Heart right ventricle (tissue), 16 donors: ENCODE measurements at regions not wholly inside any gene's neighbourhood (a gene's known extent, or its start where the extent isn't known, plus 50 kb on each side); places are given as distances from the start of the nearest gene placed in this dataset.

Experiments
- ATAC-seq, 8 donors: fragments of 200-7000 bp; cut with Tn5 transposase; one replicate each; pipeline ENCODE4 v1.9.1; 2020; ENCODE audit warnings: mild to moderate bottlenecking in 8 of 8, moderate library complexity in 8 of 8, moderate number of reproducible peaks in 1 of 8
- DNase-seq, 2 donors: peaks; one replicate each; pipeline ENCODE4 v3.0.0-alpha.2; 2020
- H3K27ac ChIP-seq, 10 donors: fragments of 200-600 bp; sonication (generic) in 2 of 10; one replicate each; pipeline versions ENCODE4 v1.5.0 to v1.8.0; 2020 to 2022; ENCODE audit warnings: mild to moderate bottlenecking in 3 of 10
- H3K27me3 ChIP-seq, 7 donors: fragments of 200-600 bp; one replicate each; pipeline ENCODE4 v1.8.0; 2021 to 2022; ENCODE audit warnings: mild to moderate bottlenecking in 2 of 7
- H3K36me3 ChIP-seq, 9 donors: fragments of 200-600 bp; sonication (generic) in 1 of 9; one replicate each; pipeline versions ENCODE4 v1.5.0 to v1.8.0; 2020 to 2022; ENCODE audit warnings: mild to moderate bottlenecking in 2 of 9
- H3K4me1 ChIP-seq, 9 donors: fragments of 200-600 bp; sonication (generic) in 1 of 9; one replicate each; pipeline versions ENCODE4 v1.5.0 to v1.8.0; 2020 to 2022; ENCODE audit warnings: mild to moderate bottlenecking in 4 of 9
- H3K4me3 ChIP-seq, 10 donors: fragments of 200-600 bp; sonication (generic) in 2 of 10; one replicate each; pipeline versions ENCODE4 v1.5.0 to v1.8.0; 2020 to 2022; ENCODE audit warnings: mild to moderate bottlenecking in 7 of 10, moderate library complexity in 2 of 10
- H3K9me3 ChIP-seq, 11 donors: fragments of 200-600 bp in 10 of 11; sonication (generic) in 2 of 11; one replicate each; pipeline versions ENCODE4 v1.5.0 to v1.8.0; 2013 to 2022; ENCODE audit warnings: mild to moderate bottlenecking in 2 of 11, control low read depth in 1 of 11, moderate library complexity in 1 of 11
- CTCF ChIP-seq, 9 donors: fragments of 200-600 bp; sonication (generic) in 2 of 9; IDR thresholded peaks; one replicate each; pipeline versions ENCODE4 v1.5.0 to v1.8.0; 2021 to 2022; ENCODE audit warnings: antibody characterized with exemption in 9 of 9, mild to moderate bottlenecking in 5 of 9, moderate library complexity in 1 of 9
- WGBS, 2 donors: extraction: QIAGEN DNeasy Blood & Tissue Kit; methylation state at CpG; one replicate each; pipeline ENCODE4 v1.1.7; 2013; ENCODE audit warnings: inconsistent platforms in 1 of 2; 5-methylcytosine and 5-hydroxymethylcytosine counted together
- intact Hi-C, 10 donors: fragments of 100-400 bp; cut with DNase I; formaldehyde crosslinking; loops; one replicate each; pipeline versions ENCODE4 v1.11.1 to v1.14.2; 2022
- donor health status: Arrhythmogenic right ventricular cardiomyopathy.
- donor health status: ischemic (EF 13 %, LVEDD 7.1; RV severe dilation, severe dysfunction).
- donor health status: healthy with polysubstance abuse.
- donor health status: DM: no; HTN: yes; CAD: no.
- donor health status: DM: no; HTN: no; CAD: no.
- donor health status: ischemic (EF 25% LVEDD 6.9; RV normal size, moderate dysfunction).
- donor health status: ischemic (EF 25% LVEDD 5.7; RV mildly dilated, moderate dysfunction).
- donor health status: healthy.
- donor health status: DM: yes; HTN: yes; CAD: no.
- donor health status: Ischemic cardiomyopathy.
- donor health status: ischemic (EF 35%, LVEDD 5.7; RV mildly dilated, moderate dysfunction).
- donor health status: nonischemic (EF 11% LVEDD 7.7; RV severe dilation, severe dysfunction).
- donor health status: DM: yes; HTN: yes; CAD: no.
- donor health status: PGD.
- donor health status: ischemic (EF 29% LVEDD 5.4; RV normal size, mild dysfunction).
- donor health status: nonischemic (EF 23%, LVEDD 6.1; RV moderate dilation, normal function).

GRCh38 chr1:38376577-38376976, 330.0 kb upstream of the POU3F1 start:
- DNase-seq = no peak
- no peak overlapping the region for H3K27ac ChIP-seq
- ATAC-seq = no peak
- no peak overlapping the region for H3K4me3 ChIP-seq
- H3K27me3 ChIP-seq = peaks cover 0 to 28% (median 8%) of the 10 kb centered on the region in 7 donors
- peaks cover 0 to 22% (median 4%) of the 10 kb centered on the region in 11 donors for H3K9me3 ChIP-seq
- intact Hi-C loops = no loop called here
- TF ChIP-seq CTCF (IDR thresholded peaks at IDR 0.05) = no peak
- WGBS, 2 donors = 56 to 62% methylated on average over 2 of the region's 2 CpGs
- H3K4me1 ChIP-seq = no peaks in the 10 kb centered on the region
- H3K36me3 ChIP-seq = no peaks in the 10 kb centered on the region

DNA sequence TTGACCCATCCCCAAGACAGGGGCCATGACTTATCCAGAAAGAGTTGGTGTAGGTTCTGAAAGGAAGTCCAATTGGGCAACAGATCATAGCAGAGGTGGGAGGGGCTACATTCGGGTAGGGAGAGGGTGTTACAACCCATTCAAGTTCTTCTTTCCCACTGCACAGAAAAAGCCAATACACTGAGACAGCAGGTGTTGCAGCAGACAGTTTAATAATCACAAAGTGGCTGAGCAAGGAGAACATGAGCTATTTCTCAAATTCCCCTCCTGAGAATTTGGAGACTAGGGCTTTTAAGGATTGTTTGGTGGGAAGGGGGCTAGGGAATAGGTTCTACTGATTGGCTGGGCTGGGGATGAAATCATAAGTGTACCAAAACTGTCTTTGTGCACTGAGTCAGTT, 328.4 kb upstream of the POU3F1 start:
- H3K4me3 ChIP-seq = no peak overlapping the region
- DNase-seq = no peak
- H3K27ac ChIP-seq = no peak overlapping the region
- H3K27me3 ChIP-seq = peaks cover 0 to 31% (median 12%) of the 10 kb centered on the region in 7 donors
- intact Hi-C loops = no loop called here
- H3K9me3 ChIP-seq = peaks cover 0 to 22% (median 4%) of the 10 kb centered on the region in 11 donors
- WGBS, 2 donors = 36 to 45% methylated on average over 1 of the region's 1 CpG
- H3K36me3 ChIP-seq = no peaks in the 10 kb centered on the region
- no peak for TF ChIP-seq CTCF (IDR thresholded peaks at IDR 0.05)
- H3K4me1 ChIP-seq = no peaks in the 10 kb centered on the region
- ATAC-seq = no peak

DNA sequence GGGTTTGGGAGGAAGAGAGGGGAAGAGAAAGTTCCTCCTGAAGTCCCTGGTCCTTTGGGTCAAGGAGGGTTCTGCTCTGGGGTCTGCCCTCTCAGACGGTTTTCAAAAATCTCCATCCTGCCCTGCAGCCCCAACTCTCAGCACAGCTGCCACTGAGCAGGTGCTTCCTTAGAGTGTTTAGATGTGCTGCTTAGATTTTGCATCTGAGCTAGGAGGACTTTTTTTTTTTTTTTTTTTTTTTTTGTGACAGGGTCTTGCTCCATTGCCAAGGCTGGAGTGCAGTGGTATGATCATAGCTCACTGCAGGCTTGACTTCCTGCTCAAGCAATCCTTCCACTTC, 324.9 kb upstream of the POU3F1 start:
- Histone ChIP-seq H3K4me1 (no peaks in the 10 kb centered on the region), H3K27me3 (peaks cover 0 to 29% (median 12%) of the 10 kb centered on the region in 7 donors), H3K4me3 (no peak overlapping the region), H3K36me3 (no peaks in the 10 kb centered on the region), H3K27ac (no peak overlapping the region), H3K9me3 (peaks cover 0 to 22% (median 4%) of the 10 kb centered on the region in 11 donors)
- intact Hi-C loops = no loop called here
- no peak for TF ChIP-seq CTCF (IDR thresholded peaks at IDR 0.05)
- ATAC-seq (no peak), DNase-seq (no peak)
- WGBS, 2 donors = 56 to 82% methylated on average over 1 of the region's 1 CpG

DNA sequence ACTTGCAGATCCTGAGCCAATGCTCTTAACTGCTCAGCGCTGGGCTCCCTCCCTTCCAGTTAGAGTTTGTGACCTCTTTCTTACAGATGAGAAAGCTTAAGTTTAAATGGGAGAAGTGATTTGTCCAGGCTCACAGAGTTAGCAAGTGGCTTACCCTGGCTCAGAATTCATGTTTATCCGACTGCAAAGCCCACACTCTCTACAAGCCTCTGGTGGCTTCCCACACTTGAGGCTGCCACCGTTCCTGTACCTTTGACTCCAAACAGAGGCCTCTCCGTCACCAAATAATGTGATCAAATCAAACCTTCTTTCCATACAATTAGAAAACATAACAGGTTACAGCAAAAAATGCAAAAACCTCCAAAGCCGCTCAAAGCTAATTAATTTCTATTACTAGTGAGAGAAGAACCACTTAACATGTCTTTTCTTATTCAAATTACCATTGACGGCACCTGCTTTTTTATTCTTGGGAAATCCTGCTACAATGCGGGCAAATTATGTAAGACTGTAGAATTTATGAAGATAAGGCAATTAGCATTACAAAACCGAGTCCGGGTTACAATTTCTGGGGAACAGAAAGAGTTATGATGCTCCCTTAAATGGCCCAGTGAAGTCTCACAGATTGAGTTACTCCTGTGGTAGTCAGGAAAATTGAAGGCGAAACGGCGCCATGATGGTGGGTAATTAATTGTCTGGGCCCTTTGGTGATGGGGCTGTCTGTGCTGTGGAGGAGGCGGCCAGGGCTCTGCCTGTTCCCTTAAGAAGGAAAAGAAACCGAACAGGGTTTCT, 324.3 kb upstream of the POU3F1 start:
- 68 to 73% methylated on average over 14 of the region's 14 CpGs for WGBS, 2 donors
- H3K36me3 ChIP-seq = no peaks in the 10 kb centered on the region
- no peak for ATAC-seq

More for the DNA sequence above, 324.3 kb upstream of the POU3F1 start:
- peaks cover 0 to 29% (median 12%) of the 10 kb centered on the region in 7 donors for H3K27me3 ChIP-seq
- no peak overlapping the region for H3K4me3 ChIP-seq
- intact Hi-C loops = no loop called here
- DNase-seq = no peak
- H3K4me1 ChIP-seq = no peaks in the 10 kb centered on the region
- peaks cover 0 to 19% (median 4%) of the 10 kb centered on the region in 11 donors for H3K9me3 ChIP-seq
- TF ChIP-seq CTCF (IDR thresholded peaks at IDR 0.05) = no peak
- no peak overlapping the region for H3K27ac ChIP-seq
